HG03558 (cell line): ENCODE measurements at regions not wholly inside any gene's neighbourhood (a gene's known extent, or its start where the extent isn't known, plus 50 kb on each side); places are given as distances from the start of the nearest gene placed in this dataset.
A peak's percentile ranks its signal among the peaks of the same experiment; 100 is the strongest.

ENCODE experiments used
- ATAC-seq: cut with Tn5 transposase; IDR thresholded peaks from one replicate; pipeline ENCODE4 v1.9.1; 2021; ENCODE audit warnings: moderate number of reproducible peaks; ENCODE audit not compliant: unreplicated experiment; ENCODE audit errors: extremely low read depth

DNA sequence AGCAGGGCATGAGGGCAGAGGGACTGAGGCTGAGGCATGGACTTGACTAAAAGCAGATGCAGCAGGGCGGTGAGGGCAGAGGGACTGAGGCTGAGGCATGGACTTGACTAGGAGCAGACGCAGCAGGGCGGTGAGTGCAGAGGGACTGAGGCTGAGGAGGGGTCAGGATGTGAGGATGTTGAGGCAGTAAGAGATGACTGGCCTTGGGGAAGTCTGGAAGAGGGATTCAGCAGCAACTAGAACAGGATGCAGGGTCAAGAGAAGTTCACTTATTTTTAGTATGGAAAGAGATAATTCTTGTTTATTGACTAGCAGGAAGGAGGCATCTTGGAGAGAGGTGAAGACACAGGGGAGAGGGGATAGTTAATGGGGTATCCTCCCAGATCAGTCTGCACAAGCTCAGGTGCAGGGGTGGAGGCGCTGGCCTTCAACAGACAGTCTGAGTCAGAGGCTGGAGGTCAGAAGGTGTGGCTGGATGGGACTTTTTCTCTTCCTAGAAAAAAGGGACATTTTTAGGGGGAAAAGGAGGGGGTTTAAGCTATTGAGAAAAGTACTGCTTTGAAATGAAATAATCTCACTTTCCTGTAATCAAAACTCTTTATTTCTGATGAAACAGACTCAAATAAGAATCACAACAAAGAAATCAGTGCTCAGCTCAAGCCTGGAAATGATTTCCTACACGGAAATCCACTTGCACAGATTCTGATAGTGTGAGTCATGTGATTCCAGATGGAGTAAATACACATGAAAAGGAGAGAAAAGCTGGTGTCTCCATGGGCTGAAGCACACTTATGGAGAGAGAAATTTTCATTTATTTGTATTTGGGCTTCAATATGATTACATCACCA is 130.9 kb downstream of the PALM2AKAP2 start:
- no peak for ATAC-seq

DNA sequence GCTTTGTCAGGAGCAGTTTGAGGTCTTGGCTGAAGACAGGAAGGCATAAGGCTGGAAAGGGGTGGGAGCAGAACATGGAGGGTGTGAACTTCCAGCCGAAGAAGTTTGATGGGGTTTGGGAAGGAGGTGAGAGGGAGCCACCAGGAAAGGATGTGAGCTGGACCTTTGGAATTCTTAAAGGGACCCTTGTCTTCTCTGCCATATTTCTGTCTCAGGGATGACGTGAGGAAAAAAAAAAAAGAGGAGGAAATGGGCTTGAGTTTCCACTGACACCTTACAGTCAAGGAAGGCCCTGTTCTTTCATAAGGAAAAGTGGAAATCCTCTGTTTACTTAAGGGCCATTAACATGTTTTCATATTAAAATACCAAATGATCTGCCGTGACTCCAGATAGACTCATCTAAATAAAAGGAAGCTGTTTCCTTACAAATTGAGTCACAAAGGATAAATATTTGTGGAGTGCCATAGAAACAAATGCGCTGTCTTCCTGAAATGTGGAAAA is 132.1 kb downstream of the PALM2AKAP2 start:
- ATAC-seq, result no peak

GRCh38 chr9:109912726-109913460 is 132.9 kb downstream of the PALM2AKAP2 start:
- no peak for ATAC-seq

DNA sequence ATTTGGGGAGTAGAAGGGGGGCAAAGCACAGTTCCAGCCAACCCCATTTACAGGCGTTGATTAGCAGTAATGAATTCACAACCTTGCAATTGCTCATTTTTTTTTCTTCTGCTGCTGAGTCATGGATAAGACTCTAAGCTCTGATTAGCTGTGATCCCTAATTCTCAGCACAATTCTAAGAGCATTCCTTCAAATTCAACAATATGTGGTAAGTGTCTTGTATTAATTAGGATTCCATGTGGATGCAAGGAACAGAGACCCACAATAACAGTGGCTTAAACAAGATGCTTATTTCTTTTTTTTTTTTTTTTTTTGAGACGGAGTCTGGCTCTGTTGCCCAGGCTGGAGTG is 133.4 kb downstream of the PALM2AKAP2 start:
- no peak for ATAC-seq

DNA sequence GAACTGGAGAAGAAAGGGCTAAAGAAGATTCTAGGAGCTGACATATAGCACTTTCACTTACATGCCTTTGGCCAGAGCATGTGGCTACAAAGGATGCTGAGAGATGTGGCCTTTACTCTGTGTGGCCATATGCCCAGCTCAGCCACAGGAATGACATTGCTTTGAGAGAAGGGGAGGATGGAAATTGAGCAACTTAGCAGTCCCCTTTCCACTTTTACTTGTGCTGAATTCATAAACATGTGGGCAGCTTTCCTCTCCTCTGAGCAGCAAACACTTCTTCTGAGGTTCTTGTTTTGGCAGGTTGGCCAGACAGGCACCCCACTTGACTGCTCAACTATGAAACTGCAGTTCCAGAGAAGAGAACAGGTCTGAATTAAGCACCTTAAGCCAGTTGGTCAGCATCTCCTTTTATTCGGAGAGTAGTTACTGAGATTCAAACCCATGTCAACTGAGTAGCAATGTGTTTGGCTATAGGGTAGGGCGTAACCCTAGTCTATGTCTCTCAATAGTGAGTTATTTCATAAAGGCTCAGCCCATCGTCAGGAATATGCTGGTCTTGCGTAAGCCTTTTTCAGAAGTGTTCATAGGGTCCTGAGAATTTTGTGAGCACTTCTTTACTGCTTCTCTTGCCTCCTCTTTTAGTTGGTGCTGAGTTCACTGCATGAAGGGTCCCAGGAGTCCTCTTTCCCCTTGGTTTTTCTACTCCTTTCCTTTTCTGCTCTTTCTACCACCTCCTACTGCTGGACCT is 134.5 kb downstream of the PALM2AKAP2 start:
- no peak for ATAC-seq

DNA sequence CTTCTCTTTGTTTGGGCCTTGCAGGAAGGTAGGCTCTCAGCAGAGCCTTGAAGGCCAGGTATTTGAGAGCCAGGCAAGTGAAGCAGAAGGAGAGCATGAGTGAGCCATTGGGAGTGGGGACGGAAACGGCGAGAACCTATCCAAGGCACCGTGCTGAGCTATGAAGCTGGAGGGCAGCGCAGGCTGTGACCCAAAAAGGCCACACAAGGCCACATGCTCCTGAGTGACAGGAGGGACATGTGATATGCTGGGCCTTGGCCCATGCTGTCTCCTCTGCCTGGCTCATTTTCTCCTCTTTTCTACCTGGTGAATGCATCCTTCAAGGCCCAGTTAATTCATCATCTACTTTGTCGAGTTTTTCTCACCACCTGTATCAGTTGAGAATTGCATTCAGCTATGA is 136.3 kb downstream of the PALM2AKAP2 start:
- no peak for ATAC-seq

DNA sequence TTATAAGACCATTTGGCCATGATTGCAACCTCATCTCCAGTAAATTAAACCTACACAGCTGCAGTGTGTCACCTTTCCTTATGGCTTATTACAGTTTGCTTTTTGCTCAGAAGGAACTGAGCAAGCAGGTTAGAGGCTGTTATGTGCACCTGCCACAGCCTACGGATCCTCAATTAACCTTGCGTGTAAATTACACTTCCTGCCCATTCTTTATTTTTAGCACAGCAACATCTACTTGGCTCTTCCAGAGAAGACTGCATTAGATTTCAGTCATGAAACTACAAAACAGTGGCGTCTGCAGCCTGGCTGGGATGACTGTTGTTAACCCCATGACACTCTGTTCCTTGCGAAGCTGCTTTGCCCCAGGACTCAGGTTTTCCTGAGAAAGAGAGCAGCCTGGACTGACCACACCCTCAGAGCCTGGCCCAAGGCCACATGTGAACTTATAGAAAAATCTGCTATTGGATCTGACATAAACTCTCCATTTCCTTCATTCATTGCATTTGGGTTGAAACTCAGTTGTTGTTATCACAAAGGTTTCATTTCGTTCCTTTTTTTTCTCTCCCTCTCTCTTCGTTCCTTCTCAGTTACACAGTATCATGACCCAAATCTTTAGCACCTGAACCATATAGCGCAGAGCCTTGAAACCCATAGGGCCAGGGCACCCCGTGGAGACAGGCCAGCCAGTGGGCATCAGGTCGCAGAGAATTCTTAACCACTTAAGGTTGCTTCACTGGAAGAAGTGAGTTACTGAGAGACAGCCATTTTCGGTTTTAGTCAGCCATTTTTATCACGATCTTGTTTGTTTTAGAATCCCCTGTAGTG is 138.6 kb downstream of the PALM2AKAP2 start:
- ATAC-seq, result peak; percentile 55

DNA sequence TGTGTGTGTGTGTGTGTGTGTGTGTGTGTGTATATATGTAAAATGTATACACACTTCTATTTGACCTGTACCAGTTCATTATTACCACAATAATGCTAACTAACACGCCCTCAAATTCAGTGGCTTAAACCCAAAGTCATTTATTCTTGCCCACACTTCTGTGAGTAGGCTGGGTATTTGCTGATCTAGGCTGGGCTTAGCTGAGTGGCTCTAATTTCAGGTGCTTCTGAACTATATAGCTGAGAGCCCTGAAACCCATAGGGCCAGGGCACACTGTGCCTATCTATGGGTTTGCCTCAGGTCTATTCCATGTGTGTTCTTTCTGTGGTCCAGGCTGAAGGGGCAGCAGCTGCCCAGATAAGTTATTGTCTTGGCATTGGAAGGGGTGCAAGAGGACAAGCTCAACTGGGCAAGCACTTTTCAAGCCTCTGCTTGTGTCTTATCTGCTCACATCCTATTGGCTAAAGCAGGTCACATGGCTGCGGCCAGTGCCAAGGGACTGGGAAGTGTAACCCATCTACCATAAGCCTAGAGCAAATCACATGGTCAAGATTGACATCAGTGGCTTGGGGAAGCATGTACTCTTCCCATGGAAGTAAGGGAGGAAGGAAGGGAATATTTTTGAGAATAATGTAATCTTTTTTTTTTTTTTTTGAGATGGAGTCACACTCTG is 139.9 kb downstream of the PALM2AKAP2 start:
- no peak for ATAC-seq

- no peak for ATAC-seq
Measured at GRCh38 chr9:109922617-109923470, 142.8 kb downstream of the PALM2AKAP2 start.

DNA sequence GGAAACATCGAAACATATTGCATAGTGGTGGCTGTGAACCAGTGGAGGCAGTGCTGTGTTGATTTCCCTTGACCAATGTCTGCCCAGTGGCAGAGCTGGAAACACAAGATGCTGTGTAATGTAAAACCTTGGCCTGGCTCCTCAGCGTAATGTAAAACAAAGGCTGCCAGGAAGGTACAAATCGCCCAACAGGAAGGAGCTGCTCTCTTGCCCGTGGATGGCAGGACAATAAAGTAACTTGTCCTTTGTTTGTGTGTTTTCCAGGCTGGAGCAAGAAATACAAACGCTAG is 143.4 kb downstream of the PALM2AKAP2 start:
- no peak for ATAC-seq

DNA sequence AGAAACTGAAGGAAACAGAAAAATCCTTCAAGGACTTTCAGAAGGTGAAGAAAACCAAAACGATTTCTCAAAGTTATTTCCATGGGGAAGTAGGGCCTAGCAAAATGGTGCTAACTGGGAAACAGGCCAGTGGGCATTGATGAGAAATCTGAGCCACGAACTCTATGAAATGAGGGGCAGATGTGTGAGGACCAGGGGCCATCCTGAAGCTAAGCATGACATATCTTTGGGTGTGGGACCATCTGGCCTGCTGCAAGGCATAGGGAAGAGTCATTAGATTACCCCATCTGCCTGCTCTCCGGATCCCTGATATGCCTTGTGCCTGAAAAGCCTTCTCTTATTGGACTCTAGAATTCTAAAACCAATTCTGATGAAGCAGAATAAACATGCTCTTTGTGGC is 143.8 kb downstream of the PALM2AKAP2 start:
- no peak for ATAC-seq

GRCh38 chr9:109925799-109926198 is 145.8 kb downstream of the PALM2AKAP2 start:
- no peak for ATAC-seq

DNA sequence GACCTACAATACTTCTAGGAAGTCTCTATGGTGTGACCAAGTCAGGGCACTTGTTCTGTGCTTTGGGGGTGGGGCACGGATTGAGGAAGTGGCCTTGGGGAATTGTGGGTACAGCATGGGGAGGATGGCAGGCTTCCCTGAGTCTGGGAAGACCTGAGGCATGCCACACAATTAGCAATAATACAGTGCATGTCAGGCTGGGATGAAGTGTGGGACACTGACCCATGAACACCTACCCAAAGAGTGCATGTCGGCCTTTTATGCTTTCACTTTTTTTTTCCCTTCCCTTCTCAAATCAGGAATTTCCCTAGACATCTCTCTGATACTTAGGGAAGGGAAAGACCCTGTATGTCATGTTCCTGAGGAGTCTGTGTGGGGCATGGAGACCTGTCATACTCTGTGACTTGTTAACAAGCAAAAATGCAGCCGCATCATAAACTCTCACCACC is 146.4 kb downstream of the PALM2AKAP2 start:
- no peak for ATAC-seq

DNA sequence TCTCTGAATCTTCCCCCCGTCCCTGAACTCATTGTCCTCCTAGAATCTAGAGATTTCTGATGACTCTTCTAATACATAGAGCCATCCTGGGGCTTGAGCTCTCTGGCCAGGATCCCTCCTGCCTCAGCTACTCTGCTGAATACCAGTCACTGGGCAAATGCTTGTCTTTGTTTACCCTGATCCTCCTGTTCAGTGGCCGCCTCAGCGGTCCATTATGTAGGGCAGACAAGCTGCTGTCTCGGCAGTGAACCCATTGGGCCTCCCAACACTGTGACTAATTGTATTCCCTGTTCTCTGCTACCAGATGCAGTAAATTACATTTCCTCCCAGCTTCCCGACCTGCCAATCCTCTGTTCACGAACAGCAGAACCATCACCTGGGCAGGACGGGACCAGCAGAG is 151.6 kb downstream of the PALM2AKAP2 start:
- ATAC-seq, result no peak

- ATAC-seq, result no peak
Measured at GRCh38 chr9:109934136-109934856, 154.3 kb downstream of the PALM2AKAP2 start.

GRCh38 chr9:109934857-109935215 is 154.8 kb downstream of the PALM2AKAP2 start:
- no peak for ATAC-seq

GRCh38 chr9:109935406-109936087 is 155.5 kb downstream of the PALM2AKAP2 start:
- no peak for ATAC-seq
